Activated T-cell treated with anti-CD3 and anti-CD28 coated beads for 24 hours (primary cell): ENCODE measurements at regions not wholly inside any gene's neighbourhood (a gene's known extent, or its start where the extent isn't known, plus 50 kb on each side); places are given as distances from the start of the nearest gene placed in this dataset.

Experiments
- DNase-seq: peaks from one replicate; pipeline ENCODE4 v3.0.0-alpha.2; 2020; ENCODE audit warnings: low read depth

DNA sequence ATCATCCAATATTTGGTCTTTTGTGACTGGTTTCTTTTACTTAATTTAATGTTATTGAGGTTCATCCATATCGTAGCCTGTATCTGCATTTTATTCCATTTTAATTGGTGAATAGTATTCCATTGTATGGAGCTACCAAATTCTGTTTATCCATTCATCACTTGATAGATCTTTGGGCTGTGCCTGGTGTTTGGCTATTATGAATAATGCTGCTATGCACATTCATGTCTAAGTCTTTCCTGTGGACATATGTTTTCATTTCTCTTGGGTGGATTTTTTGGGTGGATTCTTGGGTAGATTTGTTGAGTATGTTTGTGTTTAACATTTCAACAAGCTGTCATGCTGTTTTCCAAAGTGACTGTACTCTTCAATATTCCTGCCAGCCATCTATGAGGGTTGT is 52.5 kb upstream of the NEDD4L start:
- DNase-seq: no peak

- DNase-seq: no peak
These were observed 54.5 kb upstream of the NEDD4L start for GRCh38 chr18:57989536-57989935.

- no peak for DNase-seq
These were observed 59.4 kb upstream of the NEDD4L start for GRCh38 chr18:57984490-57985115.

DNA sequence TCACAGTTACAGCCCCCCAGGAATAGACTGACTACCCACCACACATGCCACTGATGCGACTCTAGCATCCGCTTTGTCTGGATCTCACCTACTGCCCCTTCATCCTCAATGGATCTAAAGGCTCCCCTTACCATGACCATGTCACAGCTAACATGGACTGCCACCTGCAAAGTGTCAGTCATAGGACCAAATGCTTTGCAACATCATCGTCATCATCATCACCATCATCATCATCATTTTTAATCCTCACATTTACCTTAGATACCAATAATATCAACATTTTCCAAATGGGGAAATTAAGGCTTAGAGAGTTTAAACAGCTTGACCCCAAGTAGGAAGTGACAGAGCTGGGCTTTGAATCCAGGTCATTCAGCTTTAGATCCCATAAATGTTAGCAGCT is 60.1 kb upstream of the NEDD4L start:
- no peak for DNase-seq

GRCh38 chr18:57983472-57983871 is 60.6 kb upstream of the NEDD4L start:
- DNase-seq: no peak

GRCh38 chr18:57982372-57983021 is 61.5 kb upstream of the NEDD4L start:
- DNase-seq: no peak

GRCh38 chr18:57981308-57982028 is 62.6 kb upstream of the NEDD4L start:
- no peak for DNase-seq

GRCh38 chr18:57980573-57981307 is 63.3 kb upstream of the NEDD4L start:
- no peak for DNase-seq

DNA sequence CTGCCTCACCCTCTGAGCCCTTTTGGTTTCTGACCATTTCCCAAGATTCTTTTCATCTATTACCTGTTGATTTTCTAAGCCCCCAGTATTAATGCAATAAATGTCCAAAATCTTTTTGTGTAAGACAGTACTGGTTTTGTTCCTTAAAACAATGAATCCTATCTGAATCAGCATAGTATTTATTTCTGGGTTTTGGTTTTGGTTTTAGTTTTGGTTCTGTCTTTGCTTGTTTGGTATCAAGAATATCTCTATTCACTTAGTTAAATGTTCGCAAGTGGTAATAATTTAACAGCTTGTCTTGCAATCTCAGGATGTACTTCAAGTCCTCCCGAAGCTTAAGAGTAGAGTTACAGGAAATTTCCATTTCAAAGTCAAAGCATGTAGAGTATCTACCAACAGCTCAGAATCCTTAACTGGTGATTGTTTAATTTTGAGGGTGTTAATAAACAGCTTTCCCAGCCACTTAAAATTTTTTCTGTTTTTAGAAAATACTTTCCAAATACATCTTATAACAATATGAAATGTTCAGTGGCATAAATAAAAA is 67.7 kb upstream of the NEDD4L start:
- DNase-seq: no peak

DNA sequence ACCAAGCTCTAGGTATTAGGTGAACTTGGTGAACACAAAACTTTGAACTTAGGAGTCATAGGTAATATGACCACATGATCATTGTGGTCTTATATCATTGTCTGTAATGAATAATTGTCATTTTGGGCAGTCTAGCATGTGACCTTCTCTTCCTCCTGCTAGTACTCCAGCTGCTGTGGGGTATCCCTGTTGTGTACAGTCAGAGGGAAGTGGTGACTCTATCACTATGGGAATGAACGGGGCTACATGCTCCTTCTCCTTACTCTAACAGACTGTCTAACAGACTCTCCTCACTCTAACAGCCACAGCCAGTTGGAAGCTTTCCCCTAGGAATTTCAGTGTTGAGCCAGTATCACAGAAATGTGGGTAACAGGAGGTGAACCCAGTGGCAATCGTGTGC is 68.2 kb upstream of the NEDD4L start:
- no peak for DNase-seq

- no peak for DNase-seq
These were observed 69.3 kb upstream of the NEDD4L start for GRCh38 chr18:57974585-57975265.

DNA sequence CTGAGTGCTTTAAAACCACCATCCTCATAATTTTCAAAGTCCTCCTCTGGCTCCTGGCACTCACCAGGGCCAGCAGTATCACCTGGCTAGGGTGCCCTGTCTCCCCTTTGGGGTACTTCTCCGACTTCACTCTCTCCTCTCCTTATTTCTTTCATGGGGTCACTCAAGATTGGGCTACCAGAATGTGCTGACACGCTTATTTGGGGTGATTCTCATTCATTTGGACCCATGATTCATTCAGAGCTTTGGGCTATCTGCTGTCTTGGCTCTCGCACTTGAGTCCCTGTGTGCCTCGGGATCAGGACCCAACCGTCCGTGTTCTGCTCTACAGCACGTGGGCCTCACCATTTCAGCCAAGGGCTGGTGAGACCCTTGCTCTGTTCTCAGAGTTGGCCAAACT is 70.1 kb upstream of the NEDD4L start:
- no peak for DNase-seq

DNA sequence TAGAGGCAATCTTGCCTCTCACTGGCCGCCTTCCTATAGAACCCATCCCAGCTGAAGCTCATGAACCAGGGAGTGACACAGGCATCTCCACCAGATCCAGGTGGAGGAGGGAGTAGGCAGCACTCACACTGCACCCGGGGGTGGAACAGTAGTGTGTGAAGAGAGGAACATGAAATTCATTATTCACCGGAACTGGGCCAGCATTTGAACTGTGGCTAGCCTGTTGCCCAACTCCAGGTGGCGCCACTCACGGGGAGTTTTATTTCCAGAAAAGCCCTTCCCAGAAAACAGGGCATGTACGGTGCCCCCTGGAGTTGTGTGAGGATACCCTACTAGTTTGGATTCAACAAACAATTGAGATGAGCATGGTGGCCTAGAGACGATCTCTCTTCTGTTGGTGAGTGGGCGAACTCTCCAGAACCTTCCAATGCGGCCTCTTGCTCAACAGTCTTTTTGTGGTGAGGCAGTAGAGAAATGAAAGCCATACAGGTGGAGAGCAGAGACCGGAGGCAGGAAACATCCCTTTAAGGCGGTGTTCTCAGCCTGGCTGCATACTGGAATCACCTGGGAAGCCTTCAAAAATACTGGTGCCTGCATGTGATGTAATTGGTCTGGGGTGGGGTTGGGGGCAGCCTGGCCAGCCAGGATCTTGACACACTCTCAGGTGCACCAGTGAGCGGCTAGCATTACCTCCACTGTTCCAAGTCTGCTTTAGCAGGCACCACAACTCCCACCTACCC is 73.5 kb upstream of the NEDD4L start:
- no peak for DNase-seq

GRCh38 chr18:57969824-57970223 is 74.2 kb upstream of the NEDD4L start:
- DNase-seq: no peak

DNA sequence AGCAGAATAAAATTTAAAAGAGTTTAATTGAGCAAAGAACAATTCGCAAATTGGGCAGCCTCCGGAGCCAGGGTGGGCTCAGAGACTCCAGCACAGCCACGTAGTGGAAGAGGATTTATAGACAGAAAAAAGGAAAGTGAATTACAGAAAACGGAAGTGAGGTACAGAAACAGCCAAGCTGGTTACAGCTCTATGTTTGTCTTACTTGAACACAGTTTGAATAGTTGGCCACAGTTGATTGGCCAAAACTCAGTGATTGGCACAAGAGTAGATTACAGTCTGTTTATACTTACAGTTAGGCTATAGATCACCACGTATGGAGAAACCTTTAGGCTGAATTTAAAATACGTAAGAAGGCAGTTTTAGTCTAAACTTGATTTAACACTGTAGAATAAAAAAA is 78.8 kb upstream of the NEDD4L start:
- DNase-seq: no peak

DNA sequence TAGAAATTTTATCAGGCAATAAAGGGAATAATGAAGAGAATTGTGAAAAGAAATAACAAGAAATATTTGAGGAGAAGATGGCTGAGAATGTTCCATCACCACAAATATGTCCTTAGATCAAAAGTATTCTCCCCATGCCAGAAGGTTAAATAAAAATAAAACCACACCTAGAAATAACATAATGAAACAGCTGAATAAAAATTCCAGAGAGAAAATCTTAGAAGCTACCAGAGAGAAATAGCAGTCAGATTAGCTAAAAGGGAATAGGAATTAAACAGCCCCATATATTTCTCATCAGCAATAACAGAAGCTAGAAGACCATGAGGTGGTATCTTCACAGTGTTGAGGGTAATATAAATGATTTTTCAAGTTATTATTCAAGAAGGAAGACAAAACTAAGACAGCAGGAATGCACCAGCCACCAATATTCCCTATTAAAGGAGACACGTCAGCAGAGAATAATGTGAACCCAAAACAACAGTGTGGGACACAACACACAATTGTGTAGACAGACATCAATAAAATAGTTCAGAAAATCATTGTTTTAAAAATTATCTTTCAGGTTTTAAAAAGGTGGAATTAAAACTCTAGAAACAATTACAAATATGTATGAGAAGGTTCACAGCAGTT is 82.0 kb upstream of the NEDD4L start:
- DNase-seq: no peak

GRCh38 chr18:57961411-57961810 is 82.6 kb upstream of the NEDD4L start:
- DNase-seq: no peak

- no peak for DNase-seq
These were observed 84.7 kb upstream of the NEDD4L start for GRCh38 chr18:57959278-57959677.

- no peak for DNase-seq
These were observed 86.8 kb upstream of the NEDD4L start for GRCh38 chr18:57957210-57957609.

- no peak for DNase-seq
These were observed 87.5 kb upstream of the NEDD4L start for GRCh38 chr18:57956491-57956890.

DNA sequence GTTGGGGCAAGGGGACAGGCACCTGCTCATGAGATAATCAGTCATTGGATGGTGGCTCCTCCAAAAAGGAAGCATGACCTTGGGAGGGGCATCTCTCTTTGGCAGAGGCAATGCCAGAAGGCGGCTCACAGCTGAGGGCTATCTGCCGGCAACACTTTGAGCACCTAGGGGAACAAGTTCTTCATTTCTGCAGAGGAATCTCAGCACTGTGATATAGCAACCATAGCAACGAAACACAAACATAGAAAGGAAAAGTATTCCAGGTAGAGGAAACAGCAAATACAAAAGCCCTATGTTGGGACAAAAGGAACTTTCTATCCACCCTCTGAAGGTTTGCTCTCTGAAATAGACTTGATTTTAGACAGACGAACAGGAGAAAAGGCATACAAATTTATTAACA is 89.1 kb upstream of the NEDD4L start:
- no peak for DNase-seq
